ENCODE measurements at regions not wholly inside any gene's neighbourhood (a gene's known extent, or its start where the extent isn't known, plus 50 kb on each side); places are given as distances from the start of the nearest gene placed in this dataset.

GRCh38 chr1:115429884-115430283 is 91.8 kb upstream of the NGF start:
- TF ChIP-seq, protein P1, sequence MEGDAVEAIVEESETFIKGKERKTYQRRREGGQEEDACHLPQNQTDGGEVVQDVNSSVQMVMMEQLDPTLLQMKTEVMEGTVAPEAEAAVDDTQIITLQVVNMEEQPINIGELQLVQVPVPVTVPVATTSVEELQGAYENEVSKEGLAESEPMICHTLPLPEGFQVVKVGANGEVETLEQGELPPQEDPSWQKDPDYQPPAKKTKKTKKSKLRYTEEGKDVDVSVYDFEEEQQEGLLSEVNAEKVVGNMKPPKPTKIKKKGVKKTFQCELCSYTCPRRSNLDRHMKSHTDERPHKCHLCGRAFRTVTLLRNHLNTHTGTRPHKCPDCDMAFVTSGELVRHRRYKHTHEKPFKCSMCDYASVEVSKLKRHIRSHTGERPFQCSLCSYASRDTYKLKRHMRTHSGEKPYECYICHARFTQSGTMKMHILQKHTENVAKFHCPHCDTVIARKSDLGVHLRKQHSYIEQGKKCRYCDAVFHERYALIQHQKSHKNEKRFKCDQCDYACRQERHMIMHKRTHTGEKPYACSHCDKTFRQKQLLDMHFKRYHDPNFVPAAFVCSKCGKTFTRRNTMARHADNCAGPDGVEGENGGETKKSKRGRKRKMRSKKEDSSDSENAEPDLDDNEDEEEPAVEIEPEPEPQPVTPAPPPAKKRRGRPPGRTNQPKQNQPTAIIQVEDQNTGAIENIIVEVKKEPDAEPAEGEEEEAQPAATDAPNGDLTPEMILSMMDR (IDR thresholded peaks at IDR 0.05; ENCODE audit: low read depth, low read length): no peak
- POLR2A ChIA-PET: no interaction called here
- H3K4me3 ChIP-seq (ENCODE audit: low read depth, low read length): no peak overlapping the region
- H3K27ac ChIP-seq (ENCODE audit: low read depth, low read length): peak overlapping the region; percentile 13
- CTCF ChIA-PET: interaction anchor here (0.5 to 1.6 kb wide), 3 partner anchors 166 to 318 kb away, joined by 3 to 4 read pairs (median 3); no protein-coding TSS in a partner anchor
- H3K9me3 ChIP-seq (ENCODE audit: control insufficient read depth, insufficient read depth, low read length): no peaks in the 10 kb centered on the region
- H3K27me3 ChIP-seq (ENCODE audit: control insufficient read depth, insufficient read depth, low read length): no peaks in the 10 kb centered on the region
- DNase-seq (ENCODE audit: low read depth, low spot score): no peak

GRCh38 chr1:115429241-115429640 is 91.2 kb upstream of the NGF start:
- Histone ChIP-seq H3K27me3 (ENCODE audit: control insufficient read depth, insufficient read depth, low read length) (no peaks in the 10 kb centered on the region), H3K4me3 (ENCODE audit: low read depth, low read length) (no peak overlapping the region), H3K27ac (ENCODE audit: low read depth, low read length) (no peak overlapping the region), H3K9me3 (ENCODE audit: control insufficient read depth, insufficient read depth, low read length) (no peaks in the 10 kb centered on the region)
- ChIA-PET CTCF (no interaction called here), POLR2A (no interaction called here)
- no peak for DNase-seq (ENCODE audit: low read depth, low spot score)
- TF ChIP-seq, protein P1 (IDR thresholded peaks at IDR 0.05; ENCODE audit: low read depth, low read length): no peak

DNA sequence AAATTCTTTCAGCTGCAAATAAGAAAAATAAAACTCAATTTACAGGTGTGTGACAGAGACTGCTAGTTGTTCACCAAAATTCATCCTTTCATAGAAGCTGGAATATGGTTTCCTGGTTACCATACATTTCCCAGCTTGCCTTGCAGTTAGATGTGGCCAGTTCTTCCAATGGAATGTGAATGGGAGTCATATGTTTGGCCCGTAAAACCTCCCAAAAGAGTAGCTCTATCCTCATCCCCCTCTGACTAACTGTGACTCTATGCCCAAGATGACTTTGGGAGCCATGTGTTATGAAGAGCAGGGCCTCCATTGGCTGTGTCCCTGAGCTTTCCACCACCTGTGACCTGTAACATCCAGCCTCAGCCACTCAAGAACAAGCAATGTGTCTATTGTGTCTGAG is 90.6 kb upstream of the NGF start:
- no peaks in the 10 kb centered on the region for H3K27me3 ChIP-seq (ENCODE audit: control insufficient read depth, insufficient read depth, low read length)
- TF ChIP-seq, protein P1 (IDR thresholded peaks at IDR 0.05; ENCODE audit: low read depth, low read length): no peak
- ChIA-PET CTCF (no interaction called here), POLR2A (no interaction called here)
- no peak overlapping the region for H3K27ac ChIP-seq (ENCODE audit: low read depth, low read length)
- no peak for DNase-seq (ENCODE audit: low read depth, low spot score)
- no peak overlapping the region for H3K4me3 ChIP-seq (ENCODE audit: low read depth, low read length)
- H3K9me3 ChIP-seq (ENCODE audit: control insufficient read depth, insufficient read depth, low read length): no peaks in the 10 kb centered on the region

DNA sequence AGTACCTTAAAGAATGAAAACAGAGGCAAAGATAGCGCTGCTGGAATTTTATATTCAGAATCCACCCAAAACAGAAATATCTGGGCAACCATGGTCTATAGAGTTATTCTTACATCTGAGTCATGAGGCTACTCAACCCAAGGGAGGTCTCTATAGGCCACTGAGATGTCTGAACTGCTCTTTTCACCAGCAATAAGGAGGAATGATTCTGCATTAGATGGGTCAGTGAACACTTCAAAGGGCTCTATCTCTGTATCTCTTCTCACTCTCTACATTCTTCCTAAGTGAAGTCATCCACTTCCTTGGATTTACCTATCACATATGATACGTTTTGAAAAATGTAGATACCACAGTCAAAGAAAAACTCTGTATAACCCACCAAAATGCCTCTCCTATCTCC is 90.2 kb upstream of the NGF start:
- TF ChIP-seq, protein P1 (IDR thresholded peaks at IDR 0.05; ENCODE audit: low read depth, low read length): no peak
- DNase-seq (ENCODE audit: low read depth, low spot score): no peak
- CTCF ChIA-PET: interaction anchor here (2.7 kb wide), 1 partner anchor 167 kb away, joined by 11 read pairs; no protein-coding TSS in a partner anchor
- Histone ChIP-seq H3K27ac (ENCODE audit: low read depth, low read length) (no peak overlapping the region), H3K27me3 (ENCODE audit: control insufficient read depth, insufficient read depth, low read length) (no peaks in the 10 kb centered on the region), H3K4me3 (ENCODE audit: low read depth, low read length) (no peak overlapping the region), H3K9me3 (ENCODE audit: control insufficient read depth, insufficient read depth, low read length) (no peaks in the 10 kb centered on the region)
- POLR2A ChIA-PET: no interaction called here

DNA sequence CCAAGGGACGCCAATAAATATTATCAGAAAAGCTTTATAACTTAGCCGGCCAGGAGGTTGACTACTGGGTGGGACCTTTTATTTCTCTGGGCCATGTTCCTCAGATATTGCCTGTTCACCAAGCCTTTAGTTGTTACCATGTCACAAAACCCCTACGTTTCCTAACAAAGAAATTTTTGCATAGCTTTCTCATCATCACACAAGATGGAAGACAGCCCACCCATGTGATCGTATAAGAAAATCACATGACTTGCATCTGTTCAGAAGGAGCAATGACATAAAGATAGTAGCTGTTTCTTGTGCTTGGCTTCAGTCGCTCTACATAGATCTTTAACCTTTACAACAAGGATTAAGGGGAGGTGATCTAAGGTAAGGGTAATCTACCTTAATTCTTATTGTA is 88.9 kb upstream of the NGF start:
- H3K27me3 ChIP-seq (ENCODE audit: control insufficient read depth, insufficient read depth, low read length): no peaks in the 10 kb centered on the region
- no peaks in the 10 kb centered on the region for H3K9me3 ChIP-seq (ENCODE audit: control insufficient read depth, insufficient read depth, low read length)
- H3K4me3 ChIP-seq (ENCODE audit: low read depth, low read length): no peak overlapping the region
- TF ChIP-seq, protein P1 (IDR thresholded peaks at IDR 0.05; ENCODE audit: low read depth, low read length): no peak
- ChIA-PET CTCF (interaction anchor here (2.7 kb wide), 1 partner anchor 168 kb away, joined by 11 read pairs; no protein-coding TSS in a partner anchor), POLR2A (no interaction called here)
- H3K27ac ChIP-seq (ENCODE audit: low read depth, low read length): no peak overlapping the region
- no peak for DNase-seq (ENCODE audit: low read depth, low spot score)

Measured in AG04450 (cell line).